Neural progenitor cell (in vitro differentiated cells): ENCODE measurements at regions not wholly inside any gene's neighbourhood (a gene's known extent, or its start where the extent isn't known, plus 50 kb on each side); places are given as distances from the start of the nearest gene placed in this dataset.

Experiments used
- CTCF ChIP-seq: fragments of 200-600 bp; sonication (generic); IDR thresholded peaks from 2 replicates; pipeline ENCODE4 v1.5.1; 2017; ENCODE audit warnings: antibody characterized with exemption, mild to moderate bottlenecking
- EZH2 ChIP-seq: fragments of 200-600 bp; sonication (generic); IDR thresholded peaks from 2 replicates; pipeline ENCODE4 v1.6.1; 2017; ENCODE audit warnings: antibody characterized with exemption, mild to moderate bottlenecking, moderate library complexity
- EZH2phosphoT487 ChIP-seq: fragments of 200-600 bp; sonication (generic); IDR thresholded peaks from 2 replicates; pipeline ENCODE4 v1.6.1; 2017; ENCODE audit warnings: antibody characterized with exemption

DNA sequence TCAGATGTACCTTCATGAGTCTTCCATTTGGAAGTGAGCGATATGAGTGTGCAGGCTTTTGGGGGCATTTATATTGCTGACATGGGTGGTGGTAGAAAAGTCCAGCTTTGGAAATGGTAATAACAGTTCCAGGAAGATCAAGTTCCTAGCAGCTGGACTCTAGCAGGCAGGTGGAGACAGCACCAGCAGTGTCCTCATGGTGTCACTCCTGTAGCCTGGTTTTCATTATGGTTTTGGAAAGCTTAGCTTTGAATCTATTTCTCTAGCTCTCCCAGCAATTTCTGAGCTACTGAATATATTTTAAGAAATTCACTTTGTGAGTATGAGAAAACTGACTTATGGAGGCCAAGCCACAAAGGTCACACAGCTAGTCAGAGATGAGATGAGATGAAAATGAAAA is 523.2 kb upstream of the HTR2A start:
- TF ChIP-seq CTCF = no peak
- TF ChIP-seq EZH2 = no peak
- no peak for TF ChIP-seq EZH2phosphoT487
